GM19023 (cell line): ENCODE measurements at regions not wholly inside any gene's neighbourhood (a gene's known extent, or its start where the extent isn't known, plus 50 kb on each side); places are given as distances from the start of the nearest gene placed in this dataset.
"Not testable (repeated sequence)": the region's sequence is repeated elsewhere in the genome, so short reads cannot be mapped to it uniquely, and the experiment has no call there.

ENCODE experiments used
- ATAC-seq: cut with Tn5 transposase; IDR thresholded peaks from one replicate; pipeline ENCODE4 v1.9.1; 2021; ENCODE audit warnings: mild to moderate bottlenecking, moderate library complexity; ENCODE audit not compliant: unreplicated experiment

DNA sequence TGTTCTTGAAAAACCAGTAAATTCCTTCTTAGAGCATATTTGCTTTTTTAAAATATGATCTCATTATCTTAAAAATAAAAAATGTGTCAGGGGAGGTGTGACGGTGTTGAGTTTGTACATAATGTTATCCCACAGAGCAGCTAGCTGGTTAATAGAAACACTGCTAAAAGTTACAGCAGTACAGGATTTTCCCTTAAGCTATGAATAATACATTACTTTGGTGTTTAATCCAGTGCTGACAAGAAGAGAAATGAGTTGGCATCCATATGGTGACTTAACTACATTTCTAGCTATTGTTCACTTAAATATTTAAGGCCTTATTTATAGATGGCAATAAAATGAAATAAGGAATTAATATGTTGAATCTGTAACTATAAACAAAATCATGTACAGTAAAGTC, 883.1 kb downstream of the CDH18 start:
- no peak for ATAC-seq

DNA sequence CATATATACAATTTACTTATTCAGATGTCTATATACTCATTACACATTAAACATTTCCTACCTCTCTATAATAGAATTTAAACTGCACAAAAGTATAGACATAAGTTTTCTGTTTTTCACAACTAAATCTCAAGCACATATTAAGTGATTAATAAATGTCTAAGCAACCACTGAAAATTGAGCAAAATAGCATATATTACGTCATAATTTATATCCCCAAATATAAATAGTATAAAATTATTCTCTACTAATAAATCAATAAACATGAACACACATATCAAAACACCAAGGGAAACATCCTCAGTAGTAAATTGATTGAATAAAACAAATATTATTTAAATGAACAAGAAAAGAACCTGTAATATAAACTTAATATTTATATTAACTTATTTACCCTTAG, 865.1 kb downstream of the CDH18 start:
- no peak for ATAC-seq

DNA sequence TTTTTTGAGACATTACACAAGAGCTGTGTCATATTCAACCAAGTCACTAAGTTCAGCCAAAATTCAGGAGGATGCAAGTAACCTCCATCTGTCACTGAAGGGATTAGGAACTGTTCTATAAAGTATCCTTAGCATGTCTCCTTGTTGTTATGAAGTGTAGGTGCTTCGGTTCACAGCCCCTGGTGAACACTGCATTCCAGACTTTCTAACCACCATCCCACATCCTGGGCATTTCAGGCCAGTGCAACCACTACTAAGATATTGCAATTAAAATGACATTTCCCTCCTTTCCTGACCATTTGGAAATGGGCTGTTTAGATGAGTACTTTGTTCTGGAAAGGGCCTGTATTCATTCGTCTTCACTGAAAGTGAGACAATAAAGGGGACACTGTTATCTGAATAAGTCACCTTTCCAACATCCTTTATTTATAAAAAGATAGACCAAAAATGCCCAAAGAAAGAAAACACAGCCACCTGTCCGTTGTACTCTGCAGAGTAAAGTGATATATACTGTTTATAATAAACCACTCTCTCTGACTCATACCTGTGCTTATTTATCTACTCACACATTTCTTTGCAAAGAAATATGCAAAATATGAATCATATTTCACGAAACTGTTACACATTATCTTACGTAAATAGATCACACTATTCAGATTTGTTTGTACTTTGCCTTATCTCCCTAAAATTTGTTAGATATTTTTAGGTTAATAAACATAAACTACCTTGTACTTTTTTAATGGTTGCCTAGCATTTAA, 861.9 kb downstream of the CDH18 start:
- ATAC-seq: no peak

DNA sequence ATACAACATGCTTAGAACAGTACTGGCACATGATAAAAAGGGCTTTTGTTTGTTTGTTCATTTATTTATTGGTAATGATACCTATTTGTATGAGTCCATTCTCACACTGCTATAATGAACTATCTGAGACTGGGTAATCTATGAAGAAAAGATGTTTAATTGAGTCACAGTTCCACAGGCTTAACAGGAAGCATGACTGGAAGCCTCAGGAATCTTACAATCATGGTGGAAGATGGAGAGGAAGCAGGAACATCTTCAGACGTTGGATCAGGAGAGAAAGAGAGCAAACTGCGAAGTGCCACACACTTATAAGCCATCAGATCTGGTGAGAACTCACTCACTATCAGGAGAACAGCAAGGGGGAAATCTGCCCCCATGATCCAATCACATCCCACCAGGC, 847.7 kb downstream of the CDH18 start:
- no peak for ATAC-seq

DNA sequence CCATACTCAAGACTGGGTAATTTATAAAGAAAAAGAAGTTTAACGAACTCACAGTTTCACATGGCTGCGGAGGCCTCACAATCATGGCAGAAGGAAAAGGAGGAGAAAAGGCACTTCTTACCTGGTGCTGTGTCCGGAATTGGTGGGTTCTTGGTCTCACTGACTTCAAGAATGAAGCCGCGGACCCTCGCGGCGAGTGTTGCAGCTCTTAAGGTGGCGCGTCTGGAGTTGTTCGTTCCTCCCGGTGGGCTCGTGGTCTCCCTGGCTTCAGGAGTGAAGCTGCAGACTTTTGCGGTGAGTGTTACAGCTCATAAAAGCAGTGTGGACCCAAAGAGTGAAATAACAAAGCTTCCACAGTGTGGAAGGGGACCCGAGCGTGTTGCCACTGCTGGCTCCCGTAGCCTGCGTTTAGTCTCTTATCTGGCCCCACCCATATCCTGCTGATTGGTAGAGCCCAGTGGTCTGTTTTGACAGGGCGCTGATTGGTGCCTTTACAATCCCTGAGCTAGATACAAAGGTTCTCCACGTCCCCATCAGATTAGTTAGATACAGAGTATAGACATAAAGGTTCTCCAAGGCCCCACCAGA, 846.0 kb downstream of the CDH18 start:
- ATAC-seq: not testable (repeated sequence)

DNA sequence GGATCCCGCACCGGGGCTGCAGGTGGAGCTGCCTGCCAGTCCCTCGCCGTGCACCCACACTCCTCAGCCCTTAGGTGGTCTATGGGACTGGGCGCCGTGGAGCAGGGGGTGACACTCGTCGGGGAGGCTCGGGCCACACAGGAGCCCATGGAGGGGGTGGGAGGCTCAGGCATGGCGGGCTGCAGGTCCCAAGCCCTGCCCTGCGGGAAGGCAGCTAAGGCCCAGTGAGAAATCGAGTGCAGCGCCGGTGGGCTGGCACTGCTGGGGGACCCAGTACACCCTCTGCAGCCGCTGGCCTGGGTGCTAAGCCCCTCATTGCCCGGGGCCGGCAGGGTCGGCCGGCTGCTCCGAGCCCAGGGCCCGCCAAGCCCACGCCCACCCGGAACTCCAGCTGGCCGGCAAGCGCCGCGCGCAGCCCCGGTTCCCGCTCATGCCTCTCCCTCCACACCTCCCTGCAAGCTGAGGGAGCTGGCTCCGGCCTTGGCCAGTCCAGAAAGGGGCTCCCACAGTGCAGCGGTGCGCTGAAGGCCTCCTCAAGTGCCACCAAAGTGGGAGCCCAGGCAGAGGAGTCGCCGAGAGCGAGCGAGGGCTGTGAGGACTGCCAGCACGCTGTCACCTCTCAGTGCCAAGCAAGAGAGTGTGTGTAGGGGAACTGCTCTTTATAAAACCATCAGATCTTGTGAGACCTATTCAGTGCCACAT, 845.1 kb downstream of the CDH18 start:
- not testable (repeated sequence) for ATAC-seq

DNA sequence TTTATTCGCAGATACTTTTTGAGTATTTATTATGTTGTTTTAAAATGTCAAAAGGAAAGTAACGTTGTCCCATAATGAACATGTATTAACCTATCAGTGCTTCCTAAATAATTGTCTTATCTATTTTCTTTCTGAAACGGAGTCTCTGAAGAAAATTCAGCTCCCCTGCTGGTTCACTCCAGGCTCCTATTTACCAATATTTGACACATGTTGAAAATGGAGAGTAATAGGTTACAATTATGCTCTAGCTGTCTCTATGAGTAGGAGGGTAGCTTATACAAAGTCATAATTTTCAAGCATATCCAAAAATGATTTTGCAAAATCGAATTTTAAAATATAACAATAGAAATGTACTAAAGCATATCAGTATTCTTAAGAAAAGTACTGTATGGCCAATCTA, 844.1 kb downstream of the CDH18 start:
- ATAC-seq: no peak

DNA sequence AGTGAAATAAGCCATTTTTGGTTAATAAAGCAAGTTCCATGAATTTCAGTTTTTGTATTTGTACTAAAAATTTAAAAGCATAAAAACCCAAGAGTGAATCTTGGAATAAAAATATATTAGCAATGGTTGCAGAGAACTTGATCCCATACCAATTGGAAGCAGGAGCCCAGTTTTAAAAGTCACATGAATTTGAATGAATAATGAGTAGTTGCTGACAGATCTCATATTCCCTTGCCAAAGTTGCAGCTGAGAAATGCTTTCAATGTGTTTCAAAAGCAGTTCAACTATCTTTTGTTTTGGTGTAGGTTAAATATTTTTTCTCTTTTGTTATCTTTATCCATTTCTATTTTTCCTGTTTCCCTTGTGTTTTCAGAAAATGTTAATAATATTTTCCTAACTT, 818.6 kb downstream of the CDH18 start:
- no peak for ATAC-seq

DNA sequence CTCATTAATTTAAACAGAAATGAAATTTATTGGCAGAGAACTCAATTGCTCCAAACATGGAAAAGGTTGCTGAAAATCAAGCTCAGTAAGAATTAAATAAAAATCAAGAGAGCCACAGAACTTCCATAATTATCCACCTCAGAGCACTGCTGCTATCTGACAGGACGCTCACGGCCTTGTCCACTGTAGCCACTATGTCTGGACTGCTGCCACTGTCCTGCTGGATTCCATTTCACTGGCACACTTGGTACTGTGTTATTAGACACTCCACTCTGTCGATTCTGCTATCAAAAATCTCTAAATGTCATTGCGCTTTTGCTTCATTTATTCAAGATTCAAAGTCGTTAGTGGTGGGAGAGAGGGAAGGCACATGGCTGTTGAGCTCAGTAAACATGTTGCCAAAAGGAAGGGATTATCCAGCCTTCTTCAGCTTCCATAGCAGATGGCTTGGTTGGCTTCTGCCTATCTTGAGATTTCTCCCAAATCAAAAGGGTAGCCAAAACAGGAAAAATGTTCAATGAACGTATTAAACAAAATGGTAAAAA, 815.0 kb downstream of the CDH18 start:
- no peak for ATAC-seq

DNA sequence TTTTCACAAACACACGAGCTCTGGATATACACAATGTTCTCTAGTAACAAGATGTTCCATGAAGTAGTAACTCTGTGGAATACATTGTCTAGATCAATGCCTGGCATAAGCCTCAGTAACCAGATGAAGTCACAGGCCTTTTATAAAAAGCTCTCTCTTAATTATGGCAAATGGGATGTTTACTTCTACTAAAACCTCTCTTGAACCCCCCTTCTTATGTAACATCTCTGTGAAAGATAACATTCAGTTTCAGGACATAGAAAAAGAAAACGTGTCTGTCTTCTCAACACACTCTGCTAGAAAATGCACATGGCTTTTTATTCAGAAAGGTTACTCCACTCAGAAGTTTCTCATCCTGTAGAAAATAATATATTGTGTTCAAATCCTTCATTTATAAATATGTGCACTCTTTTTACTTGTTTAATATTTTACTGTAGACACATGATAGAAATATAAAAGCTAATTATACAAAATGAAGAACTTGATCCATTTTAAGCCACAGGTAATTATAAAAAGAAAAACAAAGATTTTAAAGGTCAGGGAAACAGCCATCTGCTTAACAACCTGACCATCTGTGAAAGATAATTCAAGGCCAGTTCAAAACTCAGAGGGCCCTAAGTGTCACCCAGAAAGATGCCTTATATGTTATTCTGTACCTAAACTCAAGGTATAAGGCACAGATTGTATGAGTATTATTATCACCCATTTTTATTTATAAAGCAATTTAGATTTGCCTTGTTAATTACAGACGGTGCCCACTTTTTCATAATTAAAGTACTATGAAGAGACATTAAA, 812.0 kb downstream of the CDH18 start:
- ATAC-seq: no peak

DNA sequence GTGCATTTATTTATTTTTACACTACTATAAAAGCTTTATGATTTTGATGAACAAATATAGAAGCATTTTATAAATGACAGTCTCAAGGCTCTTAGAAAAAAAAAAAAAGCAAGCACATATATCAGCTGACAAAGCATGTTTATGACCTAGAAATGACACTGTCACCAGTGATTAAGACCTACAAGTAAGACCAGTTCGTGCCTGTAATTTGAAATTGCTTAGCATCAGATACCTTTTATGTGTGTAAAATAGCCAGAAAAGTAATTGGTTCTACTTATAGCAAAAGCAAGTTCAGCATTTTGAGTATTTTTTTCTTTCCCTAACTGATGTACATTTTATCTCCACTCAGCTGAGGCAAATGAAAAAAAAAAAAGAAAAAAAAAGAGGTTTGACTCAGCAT, 808.4 kb downstream of the CDH18 start:
- ATAC-seq: no peak

DNA sequence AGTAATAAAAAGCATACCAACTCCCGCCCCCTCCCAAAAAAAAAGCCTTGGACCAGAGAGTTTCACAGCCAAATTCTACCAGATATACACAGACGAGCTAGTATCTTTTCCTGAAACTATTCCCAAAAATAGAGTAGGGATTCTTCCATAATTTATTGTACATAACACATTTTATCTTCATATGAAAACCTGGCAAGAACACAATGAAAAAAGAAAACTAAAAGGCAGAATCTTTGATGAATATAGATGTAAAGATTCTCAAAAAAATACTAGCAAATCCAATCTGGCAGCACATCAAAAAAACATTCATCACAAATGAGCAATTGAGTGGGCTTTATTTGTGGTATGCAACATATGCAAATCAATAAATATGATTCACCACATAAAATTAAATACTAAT, 798.8 kb downstream of the CDH18 start:
- ATAC-seq: no peak

DNA sequence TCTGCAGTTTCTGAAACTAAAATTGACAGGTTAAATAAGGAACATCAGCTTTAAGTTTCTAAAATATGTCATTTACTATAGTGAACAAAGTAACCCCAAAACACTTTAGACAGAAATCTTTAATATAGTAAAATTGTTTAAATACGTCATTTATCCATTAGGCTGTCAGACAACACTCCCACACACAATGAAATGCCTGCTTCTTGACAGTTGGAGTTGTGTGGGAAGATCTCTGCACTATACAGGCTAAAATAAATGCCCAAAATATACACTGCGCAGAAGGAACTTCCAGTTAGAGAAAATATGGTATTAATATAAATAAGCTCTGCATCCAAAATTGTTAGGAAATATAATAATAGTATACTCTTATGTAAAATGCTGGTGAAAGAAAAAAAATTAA, 794.4 kb downstream of the CDH18 start:
- no peak for ATAC-seq

DNA sequence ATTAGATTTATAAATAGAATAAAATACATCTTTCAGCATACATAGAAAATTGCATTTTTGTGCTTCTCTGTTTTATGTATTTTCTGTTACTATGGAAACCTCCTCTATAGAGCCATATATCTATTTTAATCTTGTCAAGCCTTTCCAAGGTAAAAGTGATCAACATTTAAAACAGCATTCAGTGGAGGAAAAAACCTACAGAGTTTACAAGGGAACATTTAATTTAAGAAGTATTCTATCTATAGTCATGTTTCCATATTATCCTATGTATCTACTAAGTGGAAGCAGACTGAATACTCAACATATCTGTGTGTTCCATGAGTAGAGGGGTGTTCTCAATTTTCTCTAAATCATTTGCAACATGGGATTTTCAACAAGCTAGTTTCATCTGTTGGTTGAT, 791.4 kb downstream of the CDH18 start:
- ATAC-seq: no peak

DNA sequence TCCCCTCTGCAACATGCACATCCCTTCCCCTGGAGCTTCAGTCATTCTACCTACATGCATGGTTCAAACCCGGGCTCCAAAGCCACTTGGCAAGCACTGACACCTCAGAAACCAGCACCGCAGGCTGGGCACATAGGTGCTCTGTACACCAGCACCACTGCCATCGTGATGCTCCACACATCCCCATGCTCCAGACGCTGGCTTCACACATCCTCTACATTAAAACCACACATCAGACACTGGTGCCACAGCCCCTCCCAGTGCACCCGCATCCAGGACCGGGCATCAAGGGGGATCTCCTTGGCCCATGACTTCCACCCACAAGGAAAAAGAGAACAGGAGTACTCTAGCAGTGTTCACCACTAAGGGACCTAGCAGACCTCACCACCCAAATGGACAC, 787.7 kb downstream of the CDH18 start:
- ATAC-seq: no peak

DNA sequence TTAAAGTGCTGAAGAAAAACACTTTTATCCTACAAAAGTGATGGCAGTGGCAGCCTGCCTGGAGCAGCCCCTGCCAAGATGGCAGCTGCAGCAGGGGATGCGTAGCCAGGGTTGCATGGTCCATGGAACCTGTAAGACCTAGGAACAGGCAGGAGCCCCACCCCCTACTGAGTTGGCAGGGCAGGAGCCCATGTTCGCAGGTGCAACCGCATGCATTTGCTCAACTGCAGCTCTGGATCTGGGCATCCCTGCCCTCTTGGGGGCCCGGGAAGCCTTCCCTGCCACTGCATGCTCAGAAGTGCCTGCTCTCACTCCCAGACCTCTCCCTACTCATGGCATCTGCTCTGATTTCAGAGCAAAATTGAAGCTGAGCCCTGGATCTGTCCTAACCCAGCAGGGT, 779.6 kb downstream of the CDH18 start:
- ATAC-seq: no peak

DNA sequence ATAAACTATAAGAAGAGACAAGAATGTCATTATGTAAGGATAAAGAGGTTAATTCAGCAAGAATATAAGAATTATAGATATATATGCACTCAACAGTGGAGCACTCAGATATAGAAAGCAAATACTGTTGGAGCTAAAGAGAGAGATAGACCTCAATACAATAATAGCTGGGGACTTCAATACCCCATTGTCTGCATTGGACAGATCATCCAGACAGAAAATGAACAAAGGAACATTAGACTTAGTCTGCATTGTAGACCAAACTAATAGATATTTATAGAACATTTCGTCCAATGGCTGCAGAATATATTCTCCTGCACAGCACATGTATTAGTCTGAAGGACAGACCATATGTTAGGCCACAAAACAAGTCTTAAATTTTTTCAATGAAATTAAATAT, 777.1 kb downstream of the CDH18 start:
- no peak for ATAC-seq

DNA sequence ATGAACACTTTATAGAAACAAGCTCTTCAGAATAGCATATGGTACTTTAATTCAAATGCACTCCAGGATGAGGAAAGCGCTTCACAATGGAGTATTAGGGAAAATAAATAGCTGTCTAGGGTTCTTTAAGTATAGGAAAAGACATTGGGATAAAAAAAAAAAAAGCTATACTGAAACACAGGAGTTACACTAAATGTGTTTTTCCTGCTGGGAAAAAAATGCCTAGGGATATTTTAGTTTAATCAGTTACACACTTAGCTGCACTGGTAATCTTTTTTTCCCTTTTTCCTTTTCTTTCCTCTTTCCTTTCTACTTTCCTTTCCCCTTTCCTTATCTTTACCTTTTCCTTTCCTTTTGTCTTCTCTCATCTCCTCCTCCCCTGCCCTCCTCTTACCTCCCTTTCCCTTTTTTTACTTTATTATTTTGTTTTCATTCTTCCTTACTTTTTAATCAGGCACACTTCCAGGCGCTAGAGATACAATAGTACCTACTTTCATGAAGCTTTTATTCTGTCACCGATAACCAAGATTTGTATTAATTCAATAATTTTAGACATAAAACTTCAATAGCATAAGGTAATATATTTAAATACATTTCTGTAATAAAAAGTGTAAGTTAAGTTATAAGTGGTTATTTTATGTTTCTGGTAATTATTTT, 758.7 kb downstream of the CDH18 start:
- no peak for ATAC-seq

DNA sequence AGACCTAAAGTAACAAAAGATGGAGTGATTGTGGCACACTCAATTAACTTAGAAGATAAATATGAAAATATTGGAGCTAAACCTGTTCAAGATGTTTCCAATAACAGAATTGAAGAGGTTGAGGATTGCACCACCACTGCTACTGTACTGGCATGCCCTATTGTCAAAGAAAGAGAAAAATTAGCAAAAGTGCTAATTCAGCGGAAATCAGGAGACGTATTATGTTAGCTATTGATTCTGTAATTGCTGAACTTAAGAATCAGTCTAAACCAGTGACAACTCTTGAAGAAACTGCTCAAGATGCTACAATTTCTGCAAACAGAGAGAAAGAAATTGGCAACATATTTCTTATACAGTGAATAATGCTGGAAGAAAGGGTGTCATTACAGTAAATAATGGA, 754.4 kb downstream of the CDH18 start:
- ATAC-seq: no peak

DNA sequence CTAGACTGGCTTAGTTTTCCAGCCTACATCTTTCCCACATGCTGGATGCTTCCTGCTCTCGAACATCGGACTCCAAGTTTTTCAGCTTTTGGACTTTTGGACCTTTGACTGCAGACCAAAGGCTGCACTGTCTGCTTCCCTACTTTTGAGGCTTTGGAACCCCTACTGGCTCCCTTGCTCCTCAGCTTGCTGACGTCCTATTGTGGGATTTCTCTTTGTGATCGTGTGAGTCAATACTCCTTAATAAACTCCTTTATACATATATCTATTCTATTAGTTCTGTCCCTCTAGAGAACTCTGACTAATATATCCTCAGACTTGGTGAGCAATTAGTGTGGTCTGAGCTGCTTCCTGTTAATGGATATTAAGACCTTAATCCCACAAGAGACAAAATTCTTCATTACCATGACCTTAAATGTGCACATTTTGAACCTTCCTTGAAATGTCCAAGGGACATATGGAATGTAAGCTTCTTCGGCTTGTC, 752.9 kb downstream of the CDH18 start:
- no peak for ATAC-seq

DNA sequence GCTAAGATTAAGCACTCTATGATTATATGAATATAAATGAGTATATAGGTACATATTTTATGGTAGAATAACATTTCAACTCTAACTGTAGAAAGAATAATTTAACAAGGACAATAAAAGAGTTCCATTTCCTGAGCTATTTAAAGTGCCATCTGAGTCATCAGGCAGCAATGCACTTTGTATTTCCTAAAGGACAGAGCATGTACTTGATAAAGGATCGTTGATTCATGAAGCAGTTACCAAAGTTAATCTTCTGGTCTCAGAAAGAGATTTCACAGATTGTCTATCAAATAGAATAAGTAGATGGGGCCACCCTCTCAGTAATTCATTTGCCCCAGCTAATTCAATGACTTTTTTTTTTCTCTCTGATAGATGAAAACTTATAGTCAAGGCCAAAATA, 747.8 kb downstream of the CDH18 start:
- ATAC-seq: no peak
